Transverse colon (tissue), 4 donors: ENCODE measurements at regions not wholly inside any gene's neighbourhood (a gene's known extent, or its start where the extent isn't known, plus 50 kb on each side); places are given as distances from the start of the nearest gene placed in this dataset.

ENCODE experiments used
- DNase-seq: peaks from one replicate; pipeline ENCODE4 v3.0.0-alpha.2; 2019
- H3K27ac ChIP-seq, 4 donors: fragments of 200-600 bp; sonication (generic); 2 replicates each; pipeline ENCODE4 v1.5.1; 2016 to 2018; ENCODE audit warnings: inconsistent platforms in 4 of 4
- H3K27me3 ChIP-seq: fragments of 200-600 bp; sonication (generic); 2 replicates; pipeline ENCODE4 v1.5.1; 2017; ENCODE audit warnings: inconsistent platforms
- H3K36me3 ChIP-seq, 4 donors: fragments of 200-600 bp; sonication (generic); 2 replicates each; pipeline ENCODE4 v1.5.1; 2017 to 2019; ENCODE audit warnings: inconsistent platforms in 4 of 4
- H3K4me1 ChIP-seq, 4 donors: fragments of 200-600 bp; sonication (generic); 2 replicates each; pipeline ENCODE4 v1.5.1; 2017 to 2020; ENCODE audit warnings: inconsistent platforms in 4 of 4
- H3K4me3 ChIP-seq, 4 donors: fragments of 200-600 bp; sonication (generic); 1 replicate in 1 of 4; 2 replicates in 3 of 4; pipeline versions ENCODE4 v1.5.1 to v1.6.1; 2017 to 2019; ENCODE audit warnings: inconsistent platforms in 4 of 4
- H3K9me3 ChIP-seq, 2 donors: fragments of 200-600 bp; sonication (generic); 2 replicates each; pipeline ENCODE4 v1.5.1; 2017 to 2019; ENCODE audit warnings: inconsistent platforms in 2 of 2
- EP300 ChIP-seq: sonication (generic); formaldehyde crosslinking; IDR thresholded peaks from one replicate; pipeline ENCODE4 v1.6.1; 2017; ENCODE audit warnings: antibody characterized with exemption, low read depth
- POLR2A ChIP-seq: fragments of 450-650 bp; IDR thresholded peaks from one replicate; pipeline ENCODE4 v1.6.1; 2016; ENCODE audit warnings: antibody characterized with exemption, mild to moderate bottlenecking, moderate library complexity
- POLR2AphosphoS5 ChIP-seq, 3 donors: sonication (generic); formaldehyde crosslinking; IDR thresholded peaks; one replicate each; pipeline ENCODE4 v1.6.1; 2016; ENCODE audit warnings: antibody characterized with exemption in 3 of 3
- WGBS, 2 donors: methylation state at CpG; one replicate each; pipeline ENCODE4 v1.1.5; 2018; ENCODE audit warnings: low coverage in 1 of 2; 5-methylcytosine and 5-hydroxymethylcytosine counted together
- in situ Hi-C, 4 donors: fragments of 200-750 bp; cut with MboI; loops; one replicate each; pipeline versions ENCODE4 v1.15.0 to v1.15.1; 2017; ENCODE audit warnings: low sequenced_read_pairs in 3 of 4, low pct_ligation_motif_present in 1 of 4, low pct_unique_long_range_greater_than_20kb in 1 of 4
- intact Hi-C: fragments of 100-400 bp; cut with DNase I; formaldehyde crosslinking; loops from one replicate; pipeline ENCODE4 v1.15.1; 2023; ENCODE audit warnings: low total_unique reads
- TF ChIP-seq, protein P1 (sequence below), 5 experiments: fragments of 200-600 bp in 3 of 5; fragments of 450-650 bp in 2 of 5; sonication (generic) in 3 of 5; IDR thresholded peaks; 1 replicate in 2 of 5; 2 replicates in 3 of 5; pipeline ENCODE4 v1.5.1; 2016 to 2017; ENCODE audit warnings: antibody characterized with exemption in 5 of 5, inconsistent platforms in 3 of 5, mild to moderate bottlenecking in 2 of 5, moderate library complexity in 1 of 5

DNA sequence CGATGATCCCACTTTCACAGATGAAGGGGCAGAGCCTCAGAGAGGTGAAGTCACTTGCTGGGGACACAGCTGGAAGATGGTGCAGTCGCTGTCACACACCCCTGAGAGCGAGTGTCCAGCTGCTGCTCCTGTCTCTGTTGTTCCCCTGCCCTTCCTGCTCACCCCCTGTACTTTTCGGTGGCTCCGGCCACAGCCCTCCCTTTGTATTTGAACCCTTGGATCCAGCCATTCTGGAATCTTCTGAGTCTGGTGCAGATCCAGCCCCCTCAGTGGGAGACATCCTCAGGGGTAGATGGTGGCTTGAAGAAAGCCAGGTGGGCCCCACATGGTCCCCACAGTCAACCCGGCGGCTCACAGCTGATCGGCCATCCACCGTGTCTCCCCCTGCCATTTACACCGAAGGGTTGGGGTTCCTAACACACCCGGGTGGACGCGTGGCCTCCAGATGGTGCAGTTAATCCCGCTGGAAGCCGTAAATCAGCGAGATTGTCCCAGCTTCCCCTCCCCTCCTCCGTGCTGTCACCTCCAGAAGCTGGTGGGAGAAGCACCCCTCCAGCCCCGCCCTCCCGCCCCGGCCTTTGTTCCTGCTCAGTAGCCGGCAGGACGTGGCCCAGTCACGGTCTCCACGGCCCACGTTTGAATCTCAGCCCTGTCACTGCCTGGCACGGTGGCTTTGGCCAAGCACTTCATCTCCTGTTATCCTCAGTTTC lies 204.8 kb downstream of the C9orf50 start:
- intact Hi-C loops: no loop called here
- no peaks in the 10 kb centered on the region for H3K9me3 ChIP-seq
- H3K4me3 ChIP-seq: no peak overlapping the region
- H3K4me1 ChIP-seq: peaks cover 18 to 27% (median 26%) of the 10 kb centered on the region in 4 donors
- H3K27me3 ChIP-seq: no peaks in the 10 kb centered on the region
- WGBS, 2 donors: 64% methylated on average over 24 of the region's 26 CpGs; no CpG with 5 or more reads in 1 of the 2 donors
- no peaks in the 10 kb centered on the region for H3K36me3 ChIP-seq
- H3K27ac ChIP-seq: peak overlapping the region in 1 of 4 donors; percentile 8
- in situ Hi-C loops: no loop called here
- no peak for DNase-seq
- TF ChIP-seq, protein P1, sequence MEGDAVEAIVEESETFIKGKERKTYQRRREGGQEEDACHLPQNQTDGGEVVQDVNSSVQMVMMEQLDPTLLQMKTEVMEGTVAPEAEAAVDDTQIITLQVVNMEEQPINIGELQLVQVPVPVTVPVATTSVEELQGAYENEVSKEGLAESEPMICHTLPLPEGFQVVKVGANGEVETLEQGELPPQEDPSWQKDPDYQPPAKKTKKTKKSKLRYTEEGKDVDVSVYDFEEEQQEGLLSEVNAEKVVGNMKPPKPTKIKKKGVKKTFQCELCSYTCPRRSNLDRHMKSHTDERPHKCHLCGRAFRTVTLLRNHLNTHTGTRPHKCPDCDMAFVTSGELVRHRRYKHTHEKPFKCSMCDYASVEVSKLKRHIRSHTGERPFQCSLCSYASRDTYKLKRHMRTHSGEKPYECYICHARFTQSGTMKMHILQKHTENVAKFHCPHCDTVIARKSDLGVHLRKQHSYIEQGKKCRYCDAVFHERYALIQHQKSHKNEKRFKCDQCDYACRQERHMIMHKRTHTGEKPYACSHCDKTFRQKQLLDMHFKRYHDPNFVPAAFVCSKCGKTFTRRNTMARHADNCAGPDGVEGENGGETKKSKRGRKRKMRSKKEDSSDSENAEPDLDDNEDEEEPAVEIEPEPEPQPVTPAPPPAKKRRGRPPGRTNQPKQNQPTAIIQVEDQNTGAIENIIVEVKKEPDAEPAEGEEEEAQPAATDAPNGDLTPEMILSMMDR (IDR thresholded peaks at IDR 0.05): no peak
- TF ChIP-seq POLR2AphosphoS5 (IDR thresholded peaks at IDR 0.05) (no peak), POLR2A (no peak), EP300 (no peak)

DNA sequence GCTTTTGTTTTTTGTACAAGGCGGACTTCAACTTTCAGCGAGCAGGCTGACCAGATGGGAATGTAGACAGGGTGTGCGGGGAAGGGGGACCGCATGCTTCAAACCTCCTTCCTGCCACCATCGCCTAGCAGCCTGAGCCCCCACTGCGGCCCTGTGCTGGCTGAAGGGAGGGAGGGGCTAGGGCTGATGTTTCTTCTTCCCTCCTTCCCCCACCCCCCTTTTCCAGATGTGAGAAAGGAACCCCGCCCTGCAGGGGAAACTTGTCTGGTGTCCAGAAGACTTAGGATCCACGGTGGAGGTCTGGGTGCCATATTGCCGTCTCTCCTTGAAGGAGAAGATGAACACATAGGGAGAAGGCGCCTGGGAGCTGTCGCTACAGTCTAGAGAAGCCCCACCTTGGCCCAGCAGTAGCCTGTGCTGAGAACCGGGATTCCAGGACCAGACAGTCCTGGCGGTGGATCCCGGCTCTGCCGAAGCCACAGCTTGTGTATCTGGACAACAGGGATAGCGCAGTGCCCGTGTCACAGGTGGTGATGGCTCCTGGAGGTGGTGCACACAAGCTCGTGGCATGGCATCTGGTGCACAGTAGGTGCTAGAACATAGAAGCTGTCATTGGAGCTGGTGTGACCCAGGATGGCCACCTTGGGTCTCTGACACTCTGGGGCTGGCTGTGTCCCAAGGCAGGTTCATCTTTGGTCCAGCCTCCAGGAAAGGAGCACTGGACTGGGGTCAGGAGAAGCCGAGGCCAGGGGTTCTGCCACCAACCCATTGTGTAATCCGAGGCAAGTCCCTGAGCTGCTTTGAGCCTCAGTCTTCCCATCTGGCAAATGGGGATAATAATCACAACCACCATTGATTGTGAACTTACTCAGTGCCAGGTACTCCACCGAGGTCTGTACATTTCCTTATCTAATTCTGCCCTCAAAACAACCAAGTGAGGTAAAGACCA lies 205.6 kb downstream of the C9orf50 start:
- no peak for DNase-seq
- WGBS, 2 donors: 82% methylated on average over 21 of the region's 21 CpGs; no CpG with 5 or more reads in 1 of the 2 donors
- TF ChIP-seq, protein P1 (IDR thresholded peaks at IDR 0.05): no peak
- TF ChIP-seq EP300 (no peak), POLR2A (no peak), POLR2AphosphoS5 (IDR thresholded peaks at IDR 0.05) (no peak)
- intact Hi-C loops: no loop called here
- Histone ChIP-seq H3K4me3 (no peak overlapping the region), H3K36me3 (no peaks in the 10 kb centered on the region), H3K9me3 (no peaks in the 10 kb centered on the region), H3K27me3 (no peaks in the 10 kb centered on the region), H3K27ac (peak overlapping the region; percentile 97 to 100 (median 99)), H3K4me1 (peaks cover 18 to 27% (median 26%) of the 10 kb centered on the region in 4 donors)
- in situ Hi-C loops: no loop called here

DNA sequence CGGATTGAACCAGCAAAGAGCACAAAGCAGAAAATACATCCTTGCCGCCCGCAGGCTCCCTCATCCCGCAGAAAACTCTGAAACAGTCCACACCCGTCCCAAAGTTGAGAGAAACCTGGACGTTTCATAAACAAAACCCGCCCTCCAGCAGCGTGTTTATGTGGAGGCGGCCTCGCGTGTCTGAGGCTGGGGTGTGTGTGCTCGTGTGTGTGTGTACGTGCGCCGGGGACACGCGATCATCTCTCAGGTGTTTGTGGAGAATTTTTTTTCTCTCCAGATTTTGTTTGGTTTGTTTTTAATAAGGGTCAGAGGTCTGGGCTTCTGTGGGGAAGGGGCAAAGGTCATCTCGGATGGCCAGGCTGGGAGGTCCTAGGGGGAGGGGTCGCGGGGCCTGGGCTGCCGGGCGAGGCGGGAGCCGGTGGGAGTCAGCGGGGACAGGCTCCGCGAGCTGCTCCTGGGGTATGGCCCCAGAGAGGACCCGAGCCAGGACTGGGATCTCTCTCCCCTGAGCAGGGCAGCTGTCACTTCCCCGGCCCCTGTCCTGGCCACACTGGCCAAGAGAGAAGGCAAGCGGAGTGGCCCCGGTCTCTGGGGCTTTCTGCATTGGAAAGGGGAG lies 206.4 kb downstream of the C9orf50 start:
- intact Hi-C loops: no loop called here
- Histone ChIP-seq H3K36me3 (no peaks in the 10 kb centered on the region), H3K27ac (peak overlapping the region; percentile 97 to 100 (median 99)), H3K27me3 (no peaks in the 10 kb centered on the region), H3K9me3 (no peaks in the 10 kb centered on the region), H3K4me3 (peak overlapping the region in 3 of 4 donors; percentile 49 to 63 (median 62)), H3K4me1 (peaks cover 18 to 27% (median 26%) of the 10 kb centered on the region in 4 donors)
- TF ChIP-seq, protein P1 (IDR thresholded peaks at IDR 0.05): no peak
- TF ChIP-seq EP300 (no peak), POLR2AphosphoS5 (IDR thresholded peaks at IDR 0.05) (no peak), POLR2A (no peak)
- peak; percentile 45 for DNase-seq
- in situ Hi-C loops: no loop called here
- WGBS, 2 donors: 39% methylated on average over 31 of the region's 31 CpGs; no CpG with 5 or more reads in 1 of the 2 donors
